Activated T-cell treated with anti-CD3 and anti-CD28 coated beads, Interleukin-2, amount 50 U/mL, for 4 hours (primary cell): ENCODE measurements at regions not wholly inside any gene's neighbourhood (a gene's known extent, or its start where the extent isn't known, plus 50 kb on each side); places are given as distances from the start of the nearest gene placed in this dataset.

Experiments used
- ATAC-seq, 2 donors: fragments of 200-7000 bp; cut with Tn5 transposase; one replicate each; pipeline ENCODE4 v1.10.0; 2021
- DNase-seq: peaks from one replicate; pipeline ENCODE4 v3.0.0-alpha.2; 2020
- H3K27me3 Mint-ChIP-seq: one replicate; pipeline ENCODE4 v1.8.0; 2021; ENCODE audit warnings: low read depth, mixed read lengths
- H3K36me3 Mint-ChIP-seq: one replicate; pipeline ENCODE4 v1.8.0; 2022; ENCODE audit warnings: mixed read lengths; ENCODE audit not compliant: insufficient read depth
- H3K4me1 Mint-ChIP-seq: one replicate; pipeline ENCODE4 v1.8.0; 2021; ENCODE audit warnings: low read depth, mixed read lengths
- H3K4me3 Mint-ChIP-seq: one replicate; pipeline ENCODE4 v1.8.0; 2021; ENCODE audit warnings: mild to moderate bottlenecking, moderate library complexity, mixed read lengths
- H3K9me3 Mint-ChIP-seq: one replicate; pipeline ENCODE4 v1.8.0; 2021; ENCODE audit warnings: mixed read lengths

GRCh38 chr18:6598657-6599056, 130.9 kb upstream of the ARHGAP28 start:
- DNase-seq (no peak), ATAC-seq (no peak)
- H3K27me3 Mint-ChIP-seq: no peaks in the 10 kb centered on the region
- H3K4me1 Mint-ChIP-seq: no peaks in the 10 kb centered on the region
- no peak overlapping the region for H3K4me3 Mint-ChIP-seq
- H3K9me3 Mint-ChIP-seq: no peaks in the 10 kb centered on the region
- no peaks in the 10 kb centered on the region for H3K36me3 Mint-ChIP-seq

GRCh38 chr18:6600667-6601167, 128.8 kb upstream of the ARHGAP28 start:
- ATAC-seq (no peak), DNase-seq (no peak)
- H3K36me3 Mint-ChIP-seq: no peaks in the 10 kb centered on the region
- H3K9me3 Mint-ChIP-seq: no peaks in the 10 kb centered on the region
- H3K27me3 Mint-ChIP-seq: no peaks in the 10 kb centered on the region
- no peaks in the 10 kb centered on the region for H3K4me1 Mint-ChIP-seq
- H3K4me3 Mint-ChIP-seq: no peak overlapping the region

GRCh38 chr18:6601241-6601640, 128.3 kb upstream of the ARHGAP28 start:
- ATAC-seq (no peak), DNase-seq (no peak)
- Mint-ChIP-seq H3K4me1 (no peaks in the 10 kb centered on the region), H3K27me3 (no peaks in the 10 kb centered on the region), H3K9me3 (no peaks in the 10 kb centered on the region), H3K4me3 (no peak overlapping the region), H3K36me3 (no peaks in the 10 kb centered on the region)

GRCh38 chr18:6602365-6602764, 127.2 kb upstream of the ARHGAP28 start:
- no peaks in the 10 kb centered on the region for H3K4me1 Mint-ChIP-seq
- H3K9me3 Mint-ChIP-seq: no peaks in the 10 kb centered on the region
- no peaks in the 10 kb centered on the region for H3K36me3 Mint-ChIP-seq
- ATAC-seq (no peak), DNase-seq (no peak)
- H3K27me3 Mint-ChIP-seq: no peaks in the 10 kb centered on the region
- no peak overlapping the region for H3K4me3 Mint-ChIP-seq

GRCh38 chr18:6604573-6604941, 125.0 kb upstream of the ARHGAP28 start:
- Mint-ChIP-seq H3K36me3 (no peaks in the 10 kb centered on the region), H3K9me3 (peaks cover 6% of the 10 kb centered on the region), H3K27me3 (no peaks in the 10 kb centered on the region)

GRCh38 chr18:6605115-6605869, 124.2 kb upstream of the ARHGAP28 start:
- no peaks in the 10 kb centered on the region for H3K27me3 Mint-ChIP-seq

More at GRCh38 chr18:6604573-6604941, 125.0 kb upstream of the ARHGAP28 start:
- no peak for ATAC-seq
- Mint-ChIP-seq H3K4me1 (no peaks in the 10 kb centered on the region), H3K4me3 (no peak overlapping the region)
- DNase-seq: no peak

GRCh38 chr18:6606411-6607085, 123.0 kb upstream of the ARHGAP28 start:
- DNase-seq (no peak), ATAC-seq (no peak)
- Mint-ChIP-seq H3K27me3 (no peaks in the 10 kb centered on the region), H3K9me3 (peaks cover 6% of the 10 kb centered on the region), H3K4me3 (no peak overlapping the region), H3K4me1 (no peaks in the 10 kb centered on the region), H3K36me3 (no peaks in the 10 kb centered on the region)

More at GRCh38 chr18:6605115-6605869, 124.2 kb upstream of the ARHGAP28 start:
- H3K9me3 Mint-ChIP-seq: peaks cover 6% of the 10 kb centered on the region
- H3K36me3 Mint-ChIP-seq: no peaks in the 10 kb centered on the region
- H3K4me3 Mint-ChIP-seq: no peak overlapping the region
- ATAC-seq (no peak), DNase-seq (no peak)
- no peaks in the 10 kb centered on the region for H3K4me1 Mint-ChIP-seq

- Mint-ChIP-seq H3K9me3 (peaks cover 6% of the 10 kb centered on the region), H3K4me3 (no peak overlapping the region)
- no peak for DNase-seq
Measured at GRCh38 chr18:6607343-6607742, 122.2 kb upstream of the ARHGAP28 start.

GRCh38 chr18:6609666-6610264, 119.8 kb upstream of the ARHGAP28 start:
- no peak for ATAC-seq
- Mint-ChIP-seq H3K4me3 (no peak overlapping the region), H3K27me3 (no peaks in the 10 kb centered on the region), H3K9me3 (peaks cover 14% of the 10 kb centered on the region), H3K36me3 (no peaks in the 10 kb centered on the region), H3K4me1 (no peaks in the 10 kb centered on the region)
- no peak for DNase-seq

More at GRCh38 chr18:6607343-6607742, 122.2 kb upstream of the ARHGAP28 start:
- H3K27me3 Mint-ChIP-seq: no peaks in the 10 kb centered on the region
- H3K4me1 Mint-ChIP-seq: no peaks in the 10 kb centered on the region
- ATAC-seq: no peak
- H3K36me3 Mint-ChIP-seq: no peaks in the 10 kb centered on the region

- Mint-ChIP-seq H3K27me3 (no peaks in the 10 kb centered on the region), H3K4me3 (no peak overlapping the region), H3K4me1 (no peaks in the 10 kb centered on the region), H3K9me3 (peaks cover 14% of the 10 kb centered on the region), H3K36me3 (no peaks in the 10 kb centered on the region)
- DNase-seq: no peak
- ATAC-seq: no peak
Measured at GRCh38 chr18:6610466-6610865, 119.0 kb upstream of the ARHGAP28 start.

GRCh38 chr18:6613581-6613980, 115.9 kb upstream of the ARHGAP28 start:
- peaks cover 2% of the 10 kb centered on the region for H3K27me3 Mint-ChIP-seq
- no peaks in the 10 kb centered on the region for H3K36me3 Mint-ChIP-seq
- H3K4me3 Mint-ChIP-seq: no peak overlapping the region
- DNase-seq (no peak), ATAC-seq (no peak)
- no peaks in the 10 kb centered on the region for H3K4me1 Mint-ChIP-seq
- peaks cover 18% of the 10 kb centered on the region for H3K9me3 Mint-ChIP-seq

- no peak for ATAC-seq
Measured at GRCh38 chr18:6614952-6615351, 114.6 kb upstream of the ARHGAP28 start.

GRCh38 chr18:6616981-6617380, 112.5 kb upstream of the ARHGAP28 start:
- no peaks in the 10 kb centered on the region for H3K4me1 Mint-ChIP-seq
- H3K27me3 Mint-ChIP-seq: peaks cover 2% of the 10 kb centered on the region
- DNase-seq (no peak), ATAC-seq (no peak)
- no peak overlapping the region for H3K4me3 Mint-ChIP-seq
- H3K9me3 Mint-ChIP-seq: peaks cover 17% of the 10 kb centered on the region
- no peaks in the 10 kb centered on the region for H3K36me3 Mint-ChIP-seq

More at GRCh38 chr18:6614952-6615351, 114.6 kb upstream of the ARHGAP28 start:
- Mint-ChIP-seq H3K36me3 (no peaks in the 10 kb centered on the region), H3K4me3 (no peak overlapping the region), H3K27me3 (peaks cover 2% of the 10 kb centered on the region), H3K9me3 (peaks cover 17% of the 10 kb centered on the region), H3K4me1 (no peaks in the 10 kb centered on the region)
- no peak for DNase-seq

- H3K36me3 Mint-ChIP-seq: no peaks in the 10 kb centered on the region
- peaks cover 9% of the 10 kb centered on the region for H3K9me3 Mint-ChIP-seq
- DNase-seq: no peak
- peaks cover 2% of the 10 kb centered on the region for H3K27me3 Mint-ChIP-seq
- H3K4me3 Mint-ChIP-seq: no peak overlapping the region
- ATAC-seq: no peak
- H3K4me1 Mint-ChIP-seq: no peaks in the 10 kb centered on the region
Measured at GRCh38 chr18:6621437-6621836, 108.1 kb upstream of the ARHGAP28 start.
